Body of pancreas (tissue), 4 donors: ENCODE measurements at regions not wholly inside any gene's neighbourhood (a gene's known extent, or its start where the extent isn't known, plus 50 kb on each side); places are given as distances from the start of the nearest gene placed in this dataset.

ENCODE experiments used
- CTCF ChIP-seq, 7 experiments: fragments of 450-650 bp in 4 of 7; fragments of 200-600 bp in 3 of 7; sonication (generic) in 3 of 7; IDR thresholded peaks; one replicate each; pipeline ENCODE4 v1.5.1; 2016 to 2019; ENCODE audit warnings: antibody characterized with exemption in 7 of 7
- POLR2A ChIP-seq, 3 donors: fragments of 450-650 bp; IDR thresholded peaks; one replicate each; pipeline ENCODE4 v1.6.1; 2016; ENCODE audit warnings: antibody characterized with exemption in 3 of 3, mild to moderate bottlenecking in 2 of 3

GRCh38 chr6:80939480-80939879 lies 813.0 kb downstream of the TENT5A start:
- TF ChIP-seq CTCF (IDR thresholded peaks at IDR 0.05) (no peak), POLR2A (IDR thresholded peaks at IDR 0.05) (no peak)
